ENCODE measurements at regions not wholly inside any gene's neighbourhood (a gene's known extent, or its start where the extent isn't known, plus 50 kb on each side); places are given as distances from the start of the nearest gene placed in this dataset.

DNA sequence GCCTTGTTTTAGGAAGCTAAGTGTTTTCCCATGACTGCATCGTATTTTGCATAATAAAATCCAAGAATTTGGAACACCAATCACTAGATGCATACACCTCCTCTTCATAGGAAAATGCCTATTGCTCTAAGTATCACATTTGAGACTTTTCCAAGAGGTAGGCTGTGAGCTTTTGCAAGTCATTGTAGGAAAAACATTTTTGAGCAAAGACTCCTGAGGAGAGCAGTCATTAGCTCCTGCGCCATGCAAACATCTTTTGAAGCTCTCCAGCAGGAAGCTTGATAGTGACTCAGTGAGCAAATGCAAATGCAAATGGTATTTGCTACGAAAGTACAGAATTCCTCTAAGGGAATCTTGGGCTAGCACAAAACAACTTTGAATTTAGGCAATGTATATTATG, 750.4 kb downstream of the QKI start:
- H3K4me1 ChIP-seq (ENCODE audit: low read depth, poor library complexity, severe bottlenecking) = no peaks in the 10 kb centered on the region
- no peak overlapping the region for H3K9ac ChIP-seq
- H2AFZ ChIP-seq (ENCODE audit: low read depth) = no peak overlapping the region
- no peak overlapping the region for H3K4me2 ChIP-seq
- H4K20me1 ChIP-seq (ENCODE audit: insufficient read depth) = no peaks in the 10 kb centered on the region
- H3K27me3 ChIP-seq (ENCODE audit: insufficient read depth, low read depth) = no peaks in the 10 kb centered on the region
- TF ChIP-seq, protein P1, sequence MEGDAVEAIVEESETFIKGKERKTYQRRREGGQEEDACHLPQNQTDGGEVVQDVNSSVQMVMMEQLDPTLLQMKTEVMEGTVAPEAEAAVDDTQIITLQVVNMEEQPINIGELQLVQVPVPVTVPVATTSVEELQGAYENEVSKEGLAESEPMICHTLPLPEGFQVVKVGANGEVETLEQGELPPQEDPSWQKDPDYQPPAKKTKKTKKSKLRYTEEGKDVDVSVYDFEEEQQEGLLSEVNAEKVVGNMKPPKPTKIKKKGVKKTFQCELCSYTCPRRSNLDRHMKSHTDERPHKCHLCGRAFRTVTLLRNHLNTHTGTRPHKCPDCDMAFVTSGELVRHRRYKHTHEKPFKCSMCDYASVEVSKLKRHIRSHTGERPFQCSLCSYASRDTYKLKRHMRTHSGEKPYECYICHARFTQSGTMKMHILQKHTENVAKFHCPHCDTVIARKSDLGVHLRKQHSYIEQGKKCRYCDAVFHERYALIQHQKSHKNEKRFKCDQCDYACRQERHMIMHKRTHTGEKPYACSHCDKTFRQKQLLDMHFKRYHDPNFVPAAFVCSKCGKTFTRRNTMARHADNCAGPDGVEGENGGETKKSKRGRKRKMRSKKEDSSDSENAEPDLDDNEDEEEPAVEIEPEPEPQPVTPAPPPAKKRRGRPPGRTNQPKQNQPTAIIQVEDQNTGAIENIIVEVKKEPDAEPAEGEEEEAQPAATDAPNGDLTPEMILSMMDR (conservative IDR thresholded peaks at IDR 0.05; ENCODE audit: low read depth, low read length) = no peak
- no peak overlapping the region for H3K4me3 ChIP-seq (IDR thresholded peaks at IDR 0.05; ENCODE audit: insufficient read depth, low read depth, low read length)
- no peaks in the 10 kb centered on the region for H3K36me3 ChIP-seq (ENCODE audit: insufficient read depth)
- no peaks in the 10 kb centered on the region for H3K79me2 ChIP-seq (ENCODE audit: insufficient read depth, low read depth)
- H3K27ac ChIP-seq = no peak overlapping the region

- TF ChIP-seq, protein P1 (conservative IDR thresholded peaks at IDR 0.05; ENCODE audit: low read depth, low read length) = no peak
- Histone ChIP-seq H3K27me3 (ENCODE audit: insufficient read depth, low read depth) (no peaks in the 10 kb centered on the region), H3K36me3 (ENCODE audit: insufficient read depth) (no peaks in the 10 kb centered on the region), H2AFZ (ENCODE audit: low read depth) (no peak overlapping the region), H3K4me3 (IDR thresholded peaks at IDR 0.05; ENCODE audit: insufficient read depth, low read depth, low read length) (no peak overlapping the region), H4K20me1 (ENCODE audit: insufficient read depth) (no peaks in the 10 kb centered on the region), H3K27ac (no peak overlapping the region), H3K4me2 (no peak overlapping the region), H3K79me2 (ENCODE audit: insufficient read depth, low read depth) (no peaks in the 10 kb centered on the region), H3K4me1 (ENCODE audit: low read depth, poor library complexity, severe bottlenecking) (no peaks in the 10 kb centered on the region), H3K9ac (no peak overlapping the region)
Measured at GRCh38 chr6:164163239-164163638, 748.7 kb downstream of the QKI start.

DNA sequence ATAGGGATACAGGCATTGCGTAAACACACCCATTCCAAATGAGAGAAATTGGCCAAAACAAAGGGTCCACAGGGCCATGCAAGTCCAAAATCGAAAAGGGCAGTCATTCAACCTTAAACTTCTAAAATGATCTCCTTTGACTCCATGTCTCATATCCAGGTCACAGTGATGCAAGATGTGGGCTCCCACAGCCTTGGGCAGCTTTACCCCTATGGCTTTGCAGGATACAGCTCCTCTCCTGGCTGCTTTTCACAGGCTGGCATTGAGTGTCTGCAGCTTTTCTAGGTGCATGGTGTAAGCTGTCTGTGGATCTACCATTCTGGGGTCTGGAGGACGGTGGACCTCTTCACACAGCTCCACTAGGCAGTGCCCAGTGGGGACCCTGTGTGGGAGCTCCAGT, 744.5 kb downstream of the QKI start:
- H3K79me2 ChIP-seq (ENCODE audit: insufficient read depth, low read depth) = no peaks in the 10 kb centered on the region
- TF ChIP-seq, protein P1 (conservative IDR thresholded peaks at IDR 0.05; ENCODE audit: low read depth, low read length) = no peak
- no peaks in the 10 kb centered on the region for H3K36me3 ChIP-seq (ENCODE audit: insufficient read depth)
- H3K27ac ChIP-seq = no peak overlapping the region
- H3K4me2 ChIP-seq = no peak overlapping the region
- no peaks in the 10 kb centered on the region for H3K27me3 ChIP-seq (ENCODE audit: insufficient read depth, low read depth)
- no peak overlapping the region for H3K9ac ChIP-seq
- H4K20me1 ChIP-seq (ENCODE audit: insufficient read depth) = no peaks in the 10 kb centered on the region
- H3K4me3 ChIP-seq (IDR thresholded peaks at IDR 0.05; ENCODE audit: insufficient read depth, low read depth, low read length) = no peak overlapping the region
- no peaks in the 10 kb centered on the region for H3K4me1 ChIP-seq (ENCODE audit: low read depth, poor library complexity, severe bottlenecking)
- no peak overlapping the region for H2AFZ ChIP-seq (ENCODE audit: low read depth)

DNA sequence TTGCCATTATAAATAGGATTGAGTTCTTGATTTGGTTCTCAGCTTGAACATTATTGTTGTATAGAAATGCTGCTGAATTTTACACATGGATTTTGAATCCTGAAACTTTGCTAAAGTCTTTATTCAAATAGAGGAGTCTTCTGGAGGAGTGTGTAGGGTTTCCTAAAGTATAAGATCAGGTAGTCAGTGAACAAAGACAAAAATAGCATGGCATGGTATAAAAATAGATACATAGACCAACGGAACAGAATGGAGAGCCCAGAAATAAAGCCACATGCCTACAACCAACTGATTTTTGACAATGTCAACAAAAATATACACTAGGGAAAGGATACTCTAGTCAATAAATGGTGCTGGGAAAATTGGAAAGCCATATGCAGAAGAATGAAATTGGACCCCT, 740.1 kb downstream of the QKI start:
- no peaks in the 10 kb centered on the region for H3K27me3 ChIP-seq (ENCODE audit: insufficient read depth, low read depth)
- no peak overlapping the region for H3K4me3 ChIP-seq (IDR thresholded peaks at IDR 0.05; ENCODE audit: insufficient read depth, low read depth, low read length)
- no peaks in the 10 kb centered on the region for H3K79me2 ChIP-seq (ENCODE audit: insufficient read depth, low read depth)
- H3K9ac ChIP-seq = no peak overlapping the region
- H3K27ac ChIP-seq = no peak overlapping the region
- TF ChIP-seq, protein P1 (conservative IDR thresholded peaks at IDR 0.05; ENCODE audit: low read depth, low read length) = no peak
- no peaks in the 10 kb centered on the region for H3K4me1 ChIP-seq (ENCODE audit: low read depth, poor library complexity, severe bottlenecking)
- H4K20me1 ChIP-seq (ENCODE audit: insufficient read depth) = no peaks in the 10 kb centered on the region
- no peak overlapping the region for H3K4me2 ChIP-seq
- no peak overlapping the region for H2AFZ ChIP-seq (ENCODE audit: low read depth)
- H3K36me3 ChIP-seq (ENCODE audit: insufficient read depth) = no peaks in the 10 kb centered on the region

GRCh38 chr6:164152611-164153010, 738.1 kb downstream of the QKI start:
- H3K4me2 ChIP-seq = no peak overlapping the region
- no peaks in the 10 kb centered on the region for H3K36me3 ChIP-seq (ENCODE audit: insufficient read depth)
- no peak overlapping the region for H2AFZ ChIP-seq (ENCODE audit: low read depth)
- TF ChIP-seq, protein P1 (conservative IDR thresholded peaks at IDR 0.05; ENCODE audit: low read depth, low read length) = no peak
- no peaks in the 10 kb centered on the region for H4K20me1 ChIP-seq (ENCODE audit: insufficient read depth)
- H3K79me2 ChIP-seq (ENCODE audit: insufficient read depth, low read depth) = no peaks in the 10 kb centered on the region
- H3K4me3 ChIP-seq (IDR thresholded peaks at IDR 0.05; ENCODE audit: insufficient read depth, low read depth, low read length) = no peak overlapping the region
- no peak overlapping the region for H3K9ac ChIP-seq
- H3K27ac ChIP-seq = no peak overlapping the region
- no peaks in the 10 kb centered on the region for H3K4me1 ChIP-seq (ENCODE audit: low read depth, poor library complexity, severe bottlenecking)
- H3K27me3 ChIP-seq (ENCODE audit: insufficient read depth, low read depth) = no peaks in the 10 kb centered on the region
